ENCODE measurements at regions not wholly inside any gene's neighbourhood (a gene's known extent, or its start where the extent isn't known, plus 50 kb on each side); places are given as distances from the start of the nearest gene placed in this dataset.

- H3K36me3 ChIP-seq (ENCODE audit: control insufficient read depth, insufficient read depth, low read length): no peaks in the 10 kb centered on the region
- DNase-seq (ENCODE audit: low read depth): no peak
- TF ChIP-seq CTCF (IDR thresholded peaks at IDR 0.05; ENCODE audit: insufficient read depth, low read length, poor library complexity, severe bottlenecking): no peak
- no peak overlapping the region for H3K4me3 ChIP-seq (ENCODE audit: low read depth, low read length)
- H3K27me3 ChIP-seq (ENCODE audit: control insufficient read depth, insufficient read depth, low read length): no peaks in the 10 kb centered on the region
Measured at GRCh38 chr2:133794114-133794513, 225.9 kb upstream of the NCKAP5 start.

GRCh38 chr2:133801946-133802345 is 233.7 kb upstream of the NCKAP5 start:
- no peaks in the 10 kb centered on the region for H3K27me3 ChIP-seq (ENCODE audit: control insufficient read depth, insufficient read depth, low read length)
- no peak overlapping the region for H3K4me3 ChIP-seq (ENCODE audit: low read depth, low read length)
- no peaks in the 10 kb centered on the region for H3K36me3 ChIP-seq (ENCODE audit: control insufficient read depth, insufficient read depth, low read length)
- no peak for DNase-seq (ENCODE audit: low read depth)
- no peak for TF ChIP-seq CTCF (IDR thresholded peaks at IDR 0.05; ENCODE audit: insufficient read depth, low read length, poor library complexity, severe bottlenecking)

GRCh38 chr2:133802409-133803039 is 234.3 kb upstream of the NCKAP5 start:
- Histone ChIP-seq H3K4me3 (ENCODE audit: low read depth, low read length) (no peak overlapping the region), H3K27me3 (ENCODE audit: control insufficient read depth, insufficient read depth, low read length) (no peaks in the 10 kb centered on the region), H3K36me3 (ENCODE audit: control insufficient read depth, insufficient read depth, low read length) (no peaks in the 10 kb centered on the region)
- DNase-seq (ENCODE audit: low read depth): no peak
- TF ChIP-seq CTCF (IDR thresholded peaks at IDR 0.05; ENCODE audit: insufficient read depth, low read length, poor library complexity, severe bottlenecking): no peak

- Histone ChIP-seq H3K4me3 (ENCODE audit: low read depth, low read length) (no peak overlapping the region), H3K27me3 (ENCODE audit: control insufficient read depth, insufficient read depth, low read length) (no peaks in the 10 kb centered on the region), H3K36me3 (ENCODE audit: control insufficient read depth, insufficient read depth, low read length) (no peaks in the 10 kb centered on the region)
- no peak for TF ChIP-seq CTCF (IDR thresholded peaks at IDR 0.05; ENCODE audit: insufficient read depth, low read length, poor library complexity, severe bottlenecking)
- DNase-seq (ENCODE audit: low read depth): no peak
Measured at GRCh38 chr2:133806564-133806963, 238.3 kb upstream of the NCKAP5 start.

- no peak for DNase-seq (ENCODE audit: low read depth)
- no peaks in the 10 kb centered on the region for H3K27me3 ChIP-seq (ENCODE audit: control insufficient read depth, insufficient read depth, low read length)
- H3K36me3 ChIP-seq (ENCODE audit: control insufficient read depth, insufficient read depth, low read length): no peaks in the 10 kb centered on the region
- H3K4me3 ChIP-seq (ENCODE audit: low read depth, low read length): no peak overlapping the region
- TF ChIP-seq CTCF (IDR thresholded peaks at IDR 0.05; ENCODE audit: insufficient read depth, low read length, poor library complexity, severe bottlenecking): no peak
Measured at GRCh38 chr2:133809485-133809884, 241.2 kb upstream of the NCKAP5 start.

- Histone ChIP-seq H3K27me3 (ENCODE audit: control insufficient read depth, insufficient read depth, low read length) (no peaks in the 10 kb centered on the region), H3K36me3 (ENCODE audit: control insufficient read depth, insufficient read depth, low read length) (no peaks in the 10 kb centered on the region)
- no peak for TF ChIP-seq CTCF (IDR thresholded peaks at IDR 0.05; ENCODE audit: insufficient read depth, low read length, poor library complexity, severe bottlenecking)
Measured at GRCh38 chr2:133810559-133810958, 242.3 kb upstream of the NCKAP5 start.

More at GRCh38 chr2:133810559-133810958, 242.3 kb upstream of the NCKAP5 start:
- no peak overlapping the region for H3K4me3 ChIP-seq (ENCODE audit: low read depth, low read length)
- no peak for DNase-seq (ENCODE audit: low read depth)

All from kidney epithelial cell (primary cell).